Dendritic cell treated with granulocyte-macrophage colony-stimulating factor and Interleukin-4, amounts not matched to agents 40 ng/mL and 50 ng/mL, for 4 days (primary cell): ENCODE measurements at regions not wholly inside any gene's neighbourhood (a gene's known extent, or its start where the extent isn't known, plus 50 kb on each side); places are given as distances from the start of the nearest gene placed in this dataset.

Experiments
- H3K27ac Mint-ChIP-seq: one replicate; pipeline ENCODE4 v1.8.0; 2022; ENCODE audit warnings: mild to moderate bottlenecking, mixed read lengths
- H3K27me3 Mint-ChIP-seq: one replicate; pipeline ENCODE4 v1.8.0; 2022; ENCODE audit warnings: mild to moderate bottlenecking, mixed read lengths
- H3K36me3 Mint-ChIP-seq: one replicate; pipeline ENCODE4 v1.8.0; 2022; ENCODE audit warnings: low read depth, mixed read lengths
- H3K4me1 Mint-ChIP-seq: one replicate; pipeline ENCODE4 v1.8.0; 2022; ENCODE audit warnings: low read depth, mixed read lengths
- H3K4me3 Mint-ChIP-seq: one replicate; pipeline ENCODE4 v1.8.0; 2022; ENCODE audit warnings: mild to moderate bottlenecking, moderate library complexity, mixed read lengths
- H3K9me3 Mint-ChIP-seq: one replicate; pipeline ENCODE4 v1.8.0; 2022; ENCODE audit warnings: mixed read lengths
- intact Hi-C: fragments of 100-400 bp; cut with micrococcal nuclease; formaldehyde crosslinking; loops from one replicate; pipeline ENCODE4 v1.15.0; 2022

DNA sequence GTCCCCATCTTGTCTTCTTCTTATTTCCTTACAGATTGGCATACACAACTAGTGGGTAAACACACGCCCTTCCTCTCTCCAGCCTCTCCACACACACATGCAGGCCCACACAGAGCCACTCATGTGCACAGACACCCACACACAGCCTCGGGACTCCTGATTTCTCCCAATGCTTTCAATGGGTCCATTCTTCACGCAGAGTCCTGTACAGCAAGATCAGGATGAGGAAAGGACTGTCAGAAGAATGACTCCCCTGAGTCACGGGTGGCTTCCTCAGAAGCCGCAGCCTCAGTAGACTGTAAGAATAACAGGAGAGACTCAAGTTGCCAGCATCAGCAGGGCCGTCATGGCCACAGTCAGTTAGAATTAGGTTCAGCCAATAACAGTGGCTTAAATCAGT is 109.1 kb upstream of the GLI2 start:
- Mint-ChIP-seq H3K27me3 (no peaks in the 10 kb centered on the region), H3K36me3 (no peaks in the 10 kb centered on the region), H3K4me3 (no peak overlapping the region), H3K4me1 (no peaks in the 10 kb centered on the region), H3K9me3 (no peaks in the 10 kb centered on the region), H3K27ac (no peak overlapping the region)
- intact Hi-C loops: no loop called here

DNA sequence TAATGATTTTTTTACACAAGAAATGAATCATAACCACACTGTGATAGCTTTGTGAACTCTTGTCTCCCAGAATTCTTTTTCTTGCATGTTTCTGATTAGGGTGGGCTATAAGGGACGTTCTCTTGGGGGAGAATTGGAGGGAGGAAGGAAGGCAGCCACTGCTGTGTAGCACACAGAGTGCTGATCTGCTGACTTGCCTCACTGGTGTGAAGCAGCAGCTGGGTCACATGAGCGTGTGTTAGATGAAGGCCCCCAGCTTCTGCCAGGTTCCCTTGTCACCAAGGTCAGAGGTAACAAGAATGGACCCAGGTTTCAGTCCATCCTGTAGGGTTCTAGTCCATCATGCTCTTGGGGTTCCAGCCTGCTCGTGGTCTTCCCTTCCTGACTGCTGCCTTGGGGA is 107.4 kb upstream of the GLI2 start:
- H3K27ac Mint-ChIP-seq: no peak overlapping the region
- no peak overlapping the region for H3K4me3 Mint-ChIP-seq
- H3K4me1 Mint-ChIP-seq: no peaks in the 10 kb centered on the region
- no peaks in the 10 kb centered on the region for H3K36me3 Mint-ChIP-seq
- H3K9me3 Mint-ChIP-seq: no peaks in the 10 kb centered on the region
- intact Hi-C loops: no loop called here
- no peaks in the 10 kb centered on the region for H3K27me3 Mint-ChIP-seq

DNA sequence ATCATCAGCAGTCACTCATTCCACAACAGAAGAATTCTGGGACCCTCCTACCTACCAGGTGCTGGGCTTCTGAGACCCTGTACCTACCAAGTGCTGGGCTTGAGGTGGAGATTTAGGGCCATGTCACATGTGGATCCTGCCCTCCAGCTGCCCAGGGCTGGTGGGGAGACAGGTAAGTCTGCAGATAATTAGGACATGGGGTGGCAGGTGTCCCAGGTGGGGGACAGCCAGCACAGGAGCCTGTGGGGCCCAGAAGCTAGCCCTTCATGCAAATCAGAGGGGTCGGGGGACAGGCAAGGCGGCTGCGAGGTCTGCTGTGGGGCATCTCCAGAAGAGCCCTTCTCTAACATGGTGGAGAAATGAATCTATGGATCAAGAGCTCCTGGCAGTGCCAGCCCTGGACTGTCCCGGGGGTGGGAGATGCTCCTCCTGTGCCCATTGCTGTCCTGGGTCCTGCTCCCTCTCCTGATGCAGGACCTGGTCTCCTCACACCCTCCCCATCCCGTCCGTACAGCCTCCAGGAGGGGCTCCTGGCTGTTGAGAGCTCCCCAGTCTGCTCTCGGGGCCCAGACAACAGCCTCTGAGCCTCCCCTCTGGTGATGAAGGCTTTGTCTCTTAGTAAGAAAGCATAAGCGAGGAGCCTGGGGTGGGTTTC is 106.3 kb upstream of the GLI2 start:
- H3K4me1 Mint-ChIP-seq: no peaks in the 10 kb centered on the region
- no peaks in the 10 kb centered on the region for H3K9me3 Mint-ChIP-seq
- no peaks in the 10 kb centered on the region for H3K27me3 Mint-ChIP-seq
- intact Hi-C loops: no loop called here
- no peaks in the 10 kb centered on the region for H3K36me3 Mint-ChIP-seq
- no peak overlapping the region for H3K27ac Mint-ChIP-seq
- H3K4me3 Mint-ChIP-seq: no peak overlapping the region

DNA sequence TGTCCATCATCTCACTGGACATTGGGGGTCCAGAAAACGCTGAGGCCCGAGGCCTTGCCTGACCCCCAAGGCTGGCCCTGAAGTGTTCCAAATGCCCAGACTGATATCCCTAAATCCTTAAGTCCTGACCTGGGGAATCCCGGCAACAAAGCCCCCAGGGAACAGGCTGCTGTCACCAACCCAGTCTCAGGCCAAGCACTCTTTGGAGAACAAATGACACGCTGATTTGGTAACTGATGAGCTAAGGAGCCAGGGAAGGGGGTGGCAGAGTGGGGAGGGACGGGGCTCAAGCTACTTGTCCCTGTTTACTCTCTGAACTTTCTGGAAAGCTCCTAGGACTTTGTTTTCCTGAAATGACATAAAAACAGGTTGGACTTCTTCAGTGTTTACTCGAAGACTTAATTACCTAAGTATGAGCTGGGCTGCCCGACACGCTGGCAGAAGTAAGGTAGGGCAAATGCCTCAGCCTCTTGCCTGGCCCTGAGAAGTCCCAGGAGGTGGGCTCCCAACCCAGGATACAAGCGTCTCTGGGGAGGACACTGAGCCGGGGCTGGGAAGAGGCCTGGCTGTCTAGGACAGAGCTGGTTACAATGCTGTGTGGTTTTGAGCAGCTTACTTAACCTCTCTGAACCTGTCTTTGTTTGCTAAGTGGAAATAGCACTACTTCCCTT is 105.5 kb upstream of the GLI2 start:
- Mint-ChIP-seq H3K4me1 (no peaks in the 10 kb centered on the region), H3K9me3 (no peaks in the 10 kb centered on the region), H3K4me3 (no peak overlapping the region), H3K27ac (no peak overlapping the region), H3K27me3 (no peaks in the 10 kb centered on the region), H3K36me3 (no peaks in the 10 kb centered on the region)
- intact Hi-C loops: no loop called here

DNA sequence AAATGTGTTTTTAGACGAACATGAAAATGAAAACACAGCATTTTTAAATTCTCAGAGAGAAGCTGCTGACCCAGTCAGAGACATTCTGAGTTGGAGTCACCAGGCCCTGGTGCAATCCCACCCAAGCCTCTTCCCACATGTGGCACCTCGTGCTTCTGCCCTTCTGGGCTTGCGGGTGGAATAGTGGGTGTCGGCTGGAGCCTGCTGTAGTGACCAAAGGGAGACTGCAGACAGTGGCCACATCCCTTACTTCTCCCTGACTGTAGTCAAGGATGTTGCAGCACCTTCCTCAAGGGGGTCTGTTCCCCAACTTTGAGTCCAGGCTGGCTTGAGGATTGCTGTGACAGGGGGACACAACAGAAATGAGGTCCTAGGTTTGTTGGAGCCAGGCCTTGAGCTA is 104.4 kb upstream of the GLI2 start:
- H3K27ac Mint-ChIP-seq: no peak overlapping the region
- H3K9me3 Mint-ChIP-seq: no peaks in the 10 kb centered on the region
- H3K4me3 Mint-ChIP-seq: no peak overlapping the region
- H3K4me1 Mint-ChIP-seq: no peaks in the 10 kb centered on the region
- intact Hi-C loops: no loop called here
- H3K36me3 Mint-ChIP-seq: no peaks in the 10 kb centered on the region
- H3K27me3 Mint-ChIP-seq: peaks cover 2% of the 10 kb centered on the region

DNA sequence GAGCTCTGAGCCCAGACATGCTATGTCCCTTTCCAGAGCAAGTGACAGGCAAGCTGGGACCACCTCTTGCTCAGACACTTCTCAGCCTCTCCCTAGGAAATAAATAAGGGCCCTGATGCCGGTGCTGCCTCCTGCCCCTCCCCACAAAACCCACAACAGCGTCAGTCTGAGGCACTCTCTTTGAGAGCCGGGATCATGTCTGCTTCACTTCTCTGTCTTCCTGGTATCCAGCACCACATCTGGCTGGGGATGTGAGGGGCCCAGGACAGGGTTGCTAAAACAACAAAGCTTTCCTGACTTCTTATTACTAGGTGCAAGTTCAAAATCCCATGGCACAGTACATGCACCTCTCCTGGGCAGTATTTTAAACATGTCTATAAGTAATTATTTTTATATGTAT is 103.9 kb upstream of the GLI2 start:
- intact Hi-C loops: no loop called here
- Mint-ChIP-seq H3K27ac (no peak overlapping the region), H3K36me3 (no peaks in the 10 kb centered on the region), H3K27me3 (peaks cover 2% of the 10 kb centered on the region), H3K4me1 (no peaks in the 10 kb centered on the region), H3K9me3 (no peaks in the 10 kb centered on the region), H3K4me3 (no peak overlapping the region)

DNA sequence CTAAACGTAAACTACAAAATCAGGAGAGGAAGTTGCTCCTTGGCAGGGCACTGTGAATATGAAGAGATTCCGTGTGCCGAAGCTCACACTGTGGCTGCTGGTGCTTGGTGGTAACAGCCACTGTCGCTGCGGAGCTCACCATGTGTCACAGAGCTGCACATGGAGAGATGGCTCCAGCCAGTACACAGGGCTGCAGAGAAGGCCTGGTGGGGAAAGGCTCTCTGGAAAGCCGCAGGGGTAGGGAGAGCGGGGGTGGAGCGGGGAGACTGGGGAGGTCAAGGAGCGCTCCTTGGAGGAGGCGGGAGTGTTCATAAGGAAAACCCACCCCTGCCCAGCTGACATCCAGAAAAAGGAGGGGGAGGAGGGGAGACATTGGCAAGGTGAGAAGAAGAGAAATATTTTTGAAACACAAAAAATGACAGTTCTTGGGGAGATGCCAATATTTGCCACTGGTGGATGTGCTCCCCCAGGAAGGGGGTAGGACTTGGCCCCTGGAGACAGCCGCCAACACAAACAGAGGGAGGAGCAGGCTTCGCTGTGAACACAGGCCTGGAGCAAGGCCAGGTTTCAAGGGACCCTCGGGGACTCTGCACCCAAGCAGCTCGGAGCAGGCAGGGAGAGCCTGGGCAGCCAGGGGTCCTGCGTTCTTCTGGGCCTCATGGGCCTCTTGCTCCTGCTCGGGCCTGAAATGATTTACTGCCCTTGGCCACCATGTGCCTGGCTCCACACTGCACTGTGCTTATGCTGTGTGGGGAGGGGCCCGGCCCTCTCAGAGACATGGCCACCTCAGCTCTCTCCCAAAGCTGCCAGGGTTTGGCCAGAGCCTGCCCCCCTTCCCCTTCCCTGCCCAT is 102.6 kb upstream of the GLI2 start:
- Mint-ChIP-seq H3K27ac (no peak overlapping the region), H3K36me3 (no peaks in the 10 kb centered on the region), H3K4me3 (no peak overlapping the region), H3K4me1 (no peaks in the 10 kb centered on the region), H3K9me3 (no peaks in the 10 kb centered on the region), H3K27me3 (peaks cover 2% of the 10 kb centered on the region)
- intact Hi-C loops: no loop called here

DNA sequence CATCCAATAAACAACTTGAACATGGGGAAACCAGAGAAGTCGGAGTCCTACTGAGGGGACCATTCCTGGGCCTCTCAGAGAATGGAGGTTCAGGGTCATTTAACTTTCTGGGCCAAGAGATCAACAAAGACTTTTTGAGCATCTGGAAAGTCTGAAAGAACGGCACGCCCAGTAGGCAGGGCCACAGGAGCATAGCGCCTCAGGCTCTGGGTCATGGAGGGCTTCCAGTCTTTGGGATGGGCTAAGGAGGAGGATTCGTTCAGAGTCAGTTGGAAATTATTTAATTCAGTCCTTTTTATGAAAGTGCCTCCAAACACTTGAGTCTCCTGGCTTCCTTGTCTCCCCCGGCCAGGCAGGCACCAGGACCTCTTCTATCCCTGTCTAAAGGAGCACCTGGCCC is 101.1 kb upstream of the GLI2 start:
- no peaks in the 10 kb centered on the region for H3K9me3 Mint-ChIP-seq
- H3K27ac Mint-ChIP-seq: no peak overlapping the region
- intact Hi-C loops: no loop called here
- no peaks in the 10 kb centered on the region for H3K36me3 Mint-ChIP-seq
- peaks cover 2% of the 10 kb centered on the region for H3K27me3 Mint-ChIP-seq
- H3K4me3 Mint-ChIP-seq: no peak overlapping the region
- no peaks in the 10 kb centered on the region for H3K4me1 Mint-ChIP-seq

DNA sequence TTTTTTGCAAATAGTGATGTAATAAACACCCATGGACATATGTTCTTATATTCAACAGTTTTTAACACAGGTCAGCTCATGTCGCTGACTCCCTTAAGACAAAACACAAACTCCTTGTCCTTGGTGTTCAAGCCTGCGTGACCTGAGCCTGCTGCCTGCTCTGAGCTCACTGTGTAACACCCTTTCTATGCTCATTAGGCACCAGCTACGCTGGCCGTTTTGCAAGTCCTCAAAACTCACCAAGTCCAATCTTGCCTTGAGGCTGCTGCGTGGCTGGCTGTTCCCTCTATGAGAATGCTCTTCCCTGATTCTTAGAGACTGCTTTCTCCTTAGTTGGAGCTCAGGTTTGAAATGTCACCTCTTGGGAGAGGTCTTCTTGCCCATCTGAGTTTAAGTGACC is 100.5 kb upstream of the GLI2 start:
- no peaks in the 10 kb centered on the region for H3K9me3 Mint-ChIP-seq
- intact Hi-C loops: no loop called here
- H3K36me3 Mint-ChIP-seq: no peaks in the 10 kb centered on the region
- peaks cover 2% of the 10 kb centered on the region for H3K27me3 Mint-ChIP-seq
- H3K27ac Mint-ChIP-seq: no peak overlapping the region
- no peaks in the 10 kb centered on the region for H3K4me1 Mint-ChIP-seq
- H3K4me3 Mint-ChIP-seq: no peak overlapping the region

DNA sequence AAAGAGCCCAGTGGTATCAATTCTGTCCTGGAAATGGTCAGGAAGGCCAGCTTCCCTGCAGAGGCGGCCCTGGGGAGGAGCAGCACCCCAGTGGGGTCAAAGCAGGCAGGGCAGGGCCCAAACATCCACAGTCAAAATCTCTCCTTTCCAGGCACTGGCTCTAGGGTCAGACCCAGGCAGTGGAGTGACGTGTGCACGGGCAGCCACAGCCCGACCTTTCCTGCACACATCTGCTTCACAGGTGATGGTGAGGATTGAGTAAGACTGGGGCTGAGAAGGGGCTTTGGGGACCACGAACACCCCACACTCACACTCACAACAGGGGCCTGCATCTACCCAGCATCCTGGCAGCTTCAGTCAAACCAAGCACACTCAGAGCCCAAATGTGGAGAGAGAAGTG is 97.8 kb upstream of the GLI2 start:
- no peaks in the 10 kb centered on the region for H3K4me1 Mint-ChIP-seq
- intact Hi-C loops: no loop called here
- H3K4me3 Mint-ChIP-seq: no peak overlapping the region
- no peaks in the 10 kb centered on the region for H3K9me3 Mint-ChIP-seq
- no peaks in the 10 kb centered on the region for H3K36me3 Mint-ChIP-seq
- H3K27ac Mint-ChIP-seq: no peak overlapping the region
- H3K27me3 Mint-ChIP-seq: peaks cover 3% of the 10 kb centered on the region

DNA sequence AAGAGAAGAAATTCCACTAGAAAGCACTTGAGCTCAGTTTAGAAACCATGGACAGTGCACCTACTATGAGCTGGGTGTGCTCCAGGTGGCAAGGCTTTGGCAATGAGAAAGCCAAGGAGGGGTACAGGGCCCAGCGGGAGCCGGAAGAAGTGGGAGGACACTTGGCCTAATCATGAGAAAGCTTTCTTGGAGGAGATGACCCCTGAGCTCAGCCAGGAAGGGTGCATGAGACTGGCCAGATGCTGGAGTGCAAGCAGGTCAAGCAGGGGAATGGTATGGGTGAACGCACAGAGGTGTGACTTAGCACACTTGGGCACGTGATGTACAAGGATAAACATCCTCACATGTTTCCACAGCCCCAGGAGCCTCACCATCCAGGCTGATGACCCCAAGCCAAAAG is 97.2 kb upstream of the GLI2 start:
- Mint-ChIP-seq H3K27ac (no peak overlapping the region), H3K9me3 (no peaks in the 10 kb centered on the region), H3K4me1 (no peaks in the 10 kb centered on the region), H3K4me3 (no peak overlapping the region), H3K27me3 (peaks cover 3% of the 10 kb centered on the region), H3K36me3 (no peaks in the 10 kb centered on the region)
- intact Hi-C loops: no loop called here

DNA sequence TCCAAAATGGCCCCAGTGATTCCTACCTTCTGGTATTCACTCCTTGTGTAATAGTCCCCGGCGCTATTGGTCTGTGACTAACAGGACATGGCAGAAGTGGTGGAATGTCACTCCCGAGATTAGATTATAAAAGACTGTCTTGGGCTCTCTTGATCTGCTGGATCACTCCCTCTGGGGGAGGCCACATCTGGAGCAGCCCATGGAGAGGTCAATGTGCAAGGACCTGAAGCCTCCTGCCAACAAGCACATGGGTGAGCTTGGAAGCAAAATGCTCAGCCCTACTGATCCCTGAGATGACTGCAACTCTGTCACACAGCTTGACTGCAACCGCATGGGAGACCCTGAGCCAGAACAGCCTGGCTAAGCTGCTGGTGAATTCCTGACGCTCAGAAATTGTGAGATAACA is 94.3 kb upstream of the GLI2 start:
- Mint-ChIP-seq H3K27ac (no peak overlapping the region), H3K27me3 (peaks cover 2% of the 10 kb centered on the region), H3K36me3 (no peaks in the 10 kb centered on the region), H3K4me1 (no peaks in the 10 kb centered on the region), H3K9me3 (no peaks in the 10 kb centered on the region), H3K4me3 (no peak overlapping the region)
- intact Hi-C loops: no loop called here

DNA sequence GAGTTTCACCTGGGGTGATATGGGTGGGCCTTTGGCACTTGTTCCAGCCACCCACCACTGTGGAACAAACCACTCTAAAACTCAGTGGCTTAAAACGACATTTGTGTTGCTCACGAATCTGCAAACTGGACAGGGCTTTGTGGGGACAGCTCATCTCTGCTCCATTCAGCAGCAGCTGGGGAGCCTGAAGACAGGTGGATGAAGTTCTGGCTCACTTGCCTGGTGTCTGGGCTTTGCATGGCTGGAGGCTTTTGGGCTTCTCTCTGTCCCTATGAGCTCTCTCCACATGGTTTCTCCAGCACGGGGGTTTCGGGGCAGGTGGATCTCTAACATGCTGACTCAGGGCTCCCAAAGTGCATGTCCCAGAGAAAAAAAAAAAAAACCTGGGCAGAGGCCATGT is 93.0 kb upstream of the GLI2 start:
- Mint-ChIP-seq H3K4me3 (no peak overlapping the region), H3K36me3 (no peaks in the 10 kb centered on the region), H3K27ac (no peak overlapping the region), H3K27me3 (peaks cover 2% of the 10 kb centered on the region), H3K4me1 (no peaks in the 10 kb centered on the region), H3K9me3 (no peaks in the 10 kb centered on the region)
- intact Hi-C loops: no loop called here

DNA sequence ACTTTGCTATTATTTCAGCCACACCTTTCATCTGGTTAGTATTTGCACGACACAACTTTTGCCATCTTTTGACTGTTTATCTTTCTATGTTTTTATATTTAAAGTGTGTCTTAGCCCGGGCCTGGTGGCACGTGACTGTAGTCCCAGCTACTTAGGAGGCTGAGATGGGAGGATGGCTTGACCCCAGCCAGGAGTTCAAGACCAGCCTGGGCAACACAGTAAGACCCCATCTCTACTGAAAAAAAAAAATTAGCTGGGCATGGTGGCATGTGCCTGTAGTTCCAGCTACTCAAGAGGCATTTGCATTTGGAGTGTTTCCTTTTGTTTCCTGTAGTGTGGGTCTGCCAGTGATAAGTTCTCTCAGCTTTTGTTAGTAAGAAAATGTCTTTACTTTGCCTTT is 88.7 kb upstream of the GLI2 start:
- Mint-ChIP-seq H3K9me3 (peaks cover 33% of the 10 kb centered on the region), H3K4me3 (no peak overlapping the region), H3K27me3 (peaks cover 3% of the 10 kb centered on the region), H3K4me1 (no peaks in the 10 kb centered on the region), H3K27ac (no peak overlapping the region), H3K36me3 (no peaks in the 10 kb centered on the region)
- intact Hi-C loops: no loop called here
